ENCODE measurements at regions not wholly inside any gene's neighbourhood (a gene's known extent, or its start where the extent isn't known, plus 50 kb on each side); places are given as distances from the start of the nearest gene placed in this dataset.

GRCh38 chr2:120938045-120938771 is 202.5 kb downstream of the GLI2 start:
- no peak for DNase-seq

GRCh38 chr2:120939595-120940318 is 204.1 kb downstream of the GLI2 start:
- peak; percentile 90 for DNase-seq

- no peak for DNase-seq
Measured at GRCh38 chr2:120940319-120940696, 204.6 kb downstream of the GLI2 start.

GRCh38 chr2:120940726-120941256 is 205.1 kb downstream of the GLI2 start:
- no peak for DNase-seq

- DNase-seq, result no peak
Measured at GRCh38 chr2:120941571-120942120, 206.0 kb downstream of the GLI2 start.

GRCh38 chr2:120942658-120943057 is 207.0 kb downstream of the GLI2 start:
- no peak for DNase-seq

- DNase-seq, result no peak
Measured at GRCh38 chr2:120943403-120944034, 207.9 kb downstream of the GLI2 start.

- no peak for DNase-seq
Measured at GRCh38 chr2:120944575-120944974, 208.9 kb downstream of the GLI2 start.

GRCh38 chr2:120945091-120945490 is 209.4 kb downstream of the GLI2 start:
- no peak for DNase-seq

GRCh38 chr2:120945832-120946499 is 210.3 kb downstream of the GLI2 start:
- no peak for DNase-seq

GRCh38 chr2:120947327-120947726 is 211.7 kb downstream of the GLI2 start:
- no peak for DNase-seq

GRCh38 chr2:120947982-120948661 is 212.5 kb downstream of the GLI2 start:
- no peak for DNase-seq

GRCh38 chr2:120948662-120949011 is 213.0 kb downstream of the GLI2 start:
- DNase-seq, result no peak

- DNase-seq, result no peak
Measured at GRCh38 chr2:120949027-120949956, 213.6 kb downstream of the GLI2 start.

GRCh38 chr2:120949957-120950590 is 214.4 kb downstream of the GLI2 start:
- no peak for DNase-seq

GRCh38 chr2:120951693-120952092 is 216.0 kb downstream of the GLI2 start:
- no peak for DNase-seq

GRCh38 chr2:120952318-120952717 is 216.7 kb downstream of the GLI2 start:
- peak; percentile 83 for DNase-seq

GRCh38 chr2:120953066-120953756 is 217.5 kb downstream of the GLI2 start:
- no peak for DNase-seq

GRCh38 chr2:120953843-120954584 is 218.3 kb downstream of the GLI2 start:
- no peak for DNase-seq

All from fibroblast of skin of abdomen (primary cell).